ENCODE measurements at regions not wholly inside any gene's neighbourhood (a gene's known extent, or its start where the extent isn't known, plus 50 kb on each side); places are given as distances from the start of the nearest gene placed in this dataset.

- TF ChIP-seq CTCF (IDR thresholded peaks at IDR 0.05; ENCODE audit: insufficient read depth, low read length), result no peak
- TF ChIP-seq POLR2AphosphoS5 (IDR thresholded peaks at IDR 0.05; ENCODE audit: low read depth), result no peak
- TF ChIP-seq SPI1 (IDR thresholded peaks at IDR 0.05; ENCODE audit: borderline replicate concordance, low read depth), result no peak
These were observed 59.7 kb upstream of the TAMM41 start for GRCh38 chr3:11906407-11906806.

All from HL-60 (cell line).